DMS79 treated with DMSO at 0.1 percent for 48 hours (cell line): ENCODE measurements at regions not wholly inside any gene's neighbourhood (a gene's known extent, or its start where the extent isn't known, plus 50 kb on each side); places are given as distances from the start of the nearest gene placed in this dataset.
A peak's percentile ranks its signal among the peaks of the same experiment; 100 is the strongest.
"Not testable (repeated sequence)": the region's sequence is repeated elsewhere in the genome, so short reads cannot be mapped to it uniquely, and the experiment has no call there.

ENCODE experiments used
- DNase-seq: peaks from one replicate; lab custom pipeline; 2025; lab: John Stamatoyannopoulos, UW

- peak; percentile 34 for DNase-seq
Observed at GRCh38 chr5:42949348-42950115, 90.6 kb downstream of the ANXA2R start.

- DNase-seq, result no peak
Observed at GRCh38 chr5:42948961-42949347, 91.2 kb downstream of the ANXA2R start.

GRCh38 chr5:42944989-42945388, 95.1 kb downstream of the ANXA2R start:
- DNase-seq, result no peak

- DNase-seq, result no peak
Observed at GRCh38 chr5:42943931-42944631, 96.0 kb downstream of the ANXA2R start.

GRCh38 chr5:42940853-42941252, 99.3 kb downstream of the ANXA2R start:
- DNase-seq, result no peak

GRCh38 chr5:42932011-42932410, 108.1 kb downstream of the ANXA2R start:
- not testable (repeated sequence) for DNase-seq

- not testable (repeated sequence) for DNase-seq
Observed at GRCh38 chr5:42931451-42931850, 108.7 kb downstream of the ANXA2R start.

- no peak for DNase-seq
Observed at GRCh38 chr5:42930934-42931333, 109.2 kb downstream of the ANXA2R start.

GRCh38 chr5:42929871-42930270, 110.2 kb downstream of the ANXA2R start:
- no peak for DNase-seq

- DNase-seq, result no peak
Observed at GRCh38 chr5:42927730-42928129, 112.4 kb downstream of the ANXA2R start.

- DNase-seq, result no peak
Observed at GRCh38 chr5:42924686-42925085, 113.0 kb upstream of the SELENOP start.

GRCh38 chr5:42924226-42924625, 112.5 kb upstream of the SELENOP start:
- no peak for DNase-seq

GRCh38 chr5:42923710-42924109, 112.0 kb upstream of the SELENOP start:
- no peak for DNase-seq

GRCh38 chr5:42919600-42919999, 107.9 kb upstream of the SELENOP start:
- no peak for DNase-seq

GRCh38 chr5:42915306-42915866, 103.7 kb upstream of the SELENOP start:
- DNase-seq, result no peak

- peak; percentile 15 for DNase-seq
Observed at GRCh38 chr5:42912184-42912798, 100.6 kb upstream of the SELENOP start.

GRCh38 chr5:42908509-42909488, 97.1 kb upstream of the SELENOP start:
- DNase-seq, result peak; percentile 93

- DNase-seq, result no peak
Observed at GRCh38 chr5:42908086-42908485, 96.4 kb upstream of the SELENOP start.

- no peak for DNase-seq
Observed at GRCh38 chr5:42905827-42906226, 94.1 kb upstream of the SELENOP start.

GRCh38 chr5:42900734-42901133, 89.0 kb upstream of the SELENOP start:
- no peak for DNase-seq

GRCh38 chr5:42898760-42899159, 87.1 kb upstream of the SELENOP start:
- DNase-seq, result no peak

- DNase-seq, result no peak
Observed at GRCh38 chr5:42896523-42896922, 84.8 kb upstream of the SELENOP start.
